HG03039 (cell line): ENCODE measurements at regions not wholly inside any gene's neighbourhood (a gene's known extent, or its start where the extent isn't known, plus 50 kb on each side); places are given as distances from the start of the nearest gene placed in this dataset.

Experiments used
- ATAC-seq: cut with Tn5 transposase; IDR thresholded peaks from one replicate; pipeline ENCODE4 v1.9.1; 2021; ENCODE audit warnings: mild to moderate bottlenecking, moderate library complexity; ENCODE audit not compliant: unreplicated experiment

DNA sequence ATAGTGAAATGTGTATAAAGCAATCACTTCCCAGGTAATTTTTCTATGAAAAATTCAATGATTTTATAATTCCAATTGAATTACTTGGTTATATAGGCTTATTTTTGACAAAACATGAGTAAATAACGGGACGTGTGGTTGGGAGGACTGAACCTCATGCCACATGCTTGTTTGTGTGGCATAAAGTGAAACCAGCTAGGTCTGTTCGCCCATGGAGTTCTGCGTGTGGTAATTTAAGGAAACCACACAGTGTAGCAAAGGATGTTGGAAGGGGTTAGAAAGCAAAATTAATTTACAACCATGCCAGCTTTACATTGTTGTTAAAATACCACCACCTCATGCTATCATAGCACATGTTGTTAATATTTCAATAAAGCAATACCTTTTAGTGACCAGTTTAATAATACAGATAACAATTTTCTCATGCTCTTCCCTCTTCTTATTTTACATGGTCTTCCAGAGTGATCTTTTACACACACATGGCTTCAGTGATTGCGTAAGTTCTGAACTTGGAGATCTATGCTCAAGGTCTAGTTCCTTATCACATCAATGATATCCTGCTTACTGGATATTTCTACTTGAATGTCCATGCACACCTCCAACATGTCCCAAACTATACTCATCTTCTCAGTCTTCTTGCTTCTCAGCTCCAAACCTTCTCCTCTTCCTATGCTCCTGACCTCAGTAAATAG is 156.4 kb upstream of the ITGA4 start:
- no peak for ATAC-seq

DNA sequence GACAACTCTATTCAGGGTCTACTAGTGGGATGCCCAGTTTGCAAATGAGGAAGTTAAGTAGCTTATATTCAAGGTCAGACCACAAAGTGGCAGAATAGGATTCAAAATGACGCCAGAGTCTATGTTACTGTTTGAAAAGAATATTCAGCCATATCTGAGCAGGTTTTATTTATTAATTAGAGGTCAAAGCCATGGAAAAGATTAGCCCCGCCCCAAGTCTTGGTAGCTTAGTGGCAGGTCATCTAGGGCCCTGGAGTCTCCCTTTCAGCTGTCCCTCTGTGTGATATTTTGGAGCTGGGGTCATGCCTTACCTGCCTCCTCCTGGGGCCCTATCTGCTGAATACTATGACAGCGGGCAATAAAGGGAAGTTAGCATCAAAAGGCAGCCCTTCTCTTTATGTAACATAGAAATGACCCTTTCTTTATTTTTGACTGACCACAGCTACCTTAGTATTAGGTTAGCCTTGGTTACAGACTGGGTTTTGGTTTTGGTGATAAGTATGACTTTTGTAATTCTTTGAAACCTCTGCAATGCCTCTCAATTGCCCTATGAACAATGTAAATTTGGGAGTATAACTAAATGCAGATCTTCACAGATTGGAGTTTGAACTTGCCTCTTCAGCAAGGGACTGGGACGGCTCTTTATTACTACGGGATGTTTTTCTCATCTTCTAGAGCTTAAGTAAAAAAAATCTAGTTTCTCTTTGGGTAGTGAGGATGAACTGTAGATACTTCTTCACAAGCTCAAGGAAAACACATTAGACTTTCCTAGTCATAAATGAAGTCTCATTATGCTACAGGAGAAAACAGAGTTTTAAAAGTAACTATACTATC is 153.0 kb upstream of the ITGA4 start:
- no peak for ATAC-seq

DNA sequence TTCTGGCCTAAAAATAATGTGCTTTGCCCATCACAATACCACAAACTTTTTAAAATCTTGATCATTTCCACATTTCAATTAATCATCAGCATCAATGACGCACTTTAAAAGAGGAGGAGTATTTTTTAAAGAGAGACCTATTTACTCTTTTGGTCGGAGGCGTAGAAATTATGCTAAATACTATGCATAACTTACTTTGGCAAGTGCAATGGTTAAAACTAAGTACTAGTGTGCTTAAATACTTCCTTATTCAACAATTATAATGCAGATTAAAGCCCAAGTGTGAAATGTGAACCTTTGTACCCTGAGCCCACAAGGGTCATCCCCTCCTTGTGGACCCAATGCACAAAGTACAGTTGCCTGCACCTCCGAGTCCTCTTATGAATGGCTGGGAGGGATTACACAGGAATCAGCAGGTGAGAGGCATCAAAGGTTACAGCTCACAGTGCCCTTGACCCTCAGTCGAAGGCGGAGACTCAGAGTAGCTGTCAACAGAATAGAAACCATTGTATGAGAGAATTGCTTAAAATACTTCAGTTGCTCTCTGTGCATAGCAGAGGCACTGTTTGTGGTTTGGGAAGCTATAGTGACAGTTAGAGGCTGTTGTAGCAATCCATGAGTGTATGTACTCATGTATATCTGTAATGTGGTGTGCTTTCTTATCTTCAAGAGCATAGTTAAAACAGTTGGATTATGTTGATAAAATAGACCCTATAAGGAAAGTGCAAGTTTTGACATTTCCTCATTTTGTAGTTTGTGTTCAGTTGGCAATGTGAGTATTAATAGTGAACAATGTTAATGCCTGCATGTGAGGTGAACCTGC is 151.7 kb upstream of the ITGA4 start:
- peak; percentile 83 for ATAC-seq

DNA sequence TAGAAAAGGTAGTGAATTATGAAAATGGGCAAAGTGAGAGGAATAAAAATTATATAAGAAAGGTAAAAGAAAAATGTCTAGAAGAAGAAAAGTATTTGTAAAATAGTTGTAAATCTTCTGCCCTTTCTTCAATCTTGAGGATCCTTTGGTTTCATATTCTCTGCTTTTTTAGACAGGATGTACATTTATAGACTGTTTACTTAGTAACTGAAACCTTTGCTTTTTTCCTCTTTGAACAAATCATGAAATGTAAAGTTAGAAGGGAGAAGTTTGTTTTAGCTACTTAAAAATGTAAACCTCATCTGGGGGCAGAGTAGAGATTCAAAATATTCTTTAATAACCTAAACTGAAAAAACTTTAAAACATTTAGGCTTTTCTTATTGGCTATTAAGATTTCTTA is 150.4 kb upstream of the ITGA4 start:
- no peak for ATAC-seq

DNA sequence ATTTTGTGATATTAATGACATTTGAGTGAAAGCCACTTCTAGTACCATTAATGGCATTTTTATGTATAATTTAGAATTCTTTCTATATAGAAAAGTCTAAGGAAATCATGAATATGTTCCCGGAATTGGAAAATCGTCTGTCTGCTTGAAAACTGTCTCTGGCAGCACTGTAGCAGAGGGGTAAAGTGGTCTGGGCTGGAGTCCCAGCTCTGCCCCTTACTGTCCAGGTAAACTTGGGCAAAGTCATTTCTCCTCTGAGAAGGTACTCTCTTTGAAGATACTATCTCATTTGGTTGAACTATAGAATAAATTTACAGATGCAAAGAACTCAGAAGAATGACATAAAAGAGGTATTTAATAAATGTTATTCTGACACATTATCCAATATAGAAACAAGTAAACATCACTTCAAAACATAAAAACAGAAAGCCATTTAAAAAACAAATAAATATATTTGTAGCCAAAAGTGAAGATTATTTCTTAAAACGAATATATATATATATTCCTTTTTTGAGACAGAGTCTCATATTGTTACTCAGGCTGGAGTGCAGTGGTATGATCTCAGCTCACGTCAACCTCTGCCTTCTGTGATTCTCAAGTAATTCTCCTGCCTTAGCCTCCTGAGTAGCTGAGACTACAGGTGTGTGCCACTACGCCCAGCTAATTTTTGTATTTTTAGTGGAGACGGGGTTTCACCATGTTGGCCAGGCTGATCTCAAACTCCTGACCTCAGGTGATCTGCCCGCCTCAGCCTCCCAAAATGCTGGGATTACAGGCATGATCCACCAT is 149.8 kb upstream of the ITGA4 start:
- no peak for ATAC-seq

DNA sequence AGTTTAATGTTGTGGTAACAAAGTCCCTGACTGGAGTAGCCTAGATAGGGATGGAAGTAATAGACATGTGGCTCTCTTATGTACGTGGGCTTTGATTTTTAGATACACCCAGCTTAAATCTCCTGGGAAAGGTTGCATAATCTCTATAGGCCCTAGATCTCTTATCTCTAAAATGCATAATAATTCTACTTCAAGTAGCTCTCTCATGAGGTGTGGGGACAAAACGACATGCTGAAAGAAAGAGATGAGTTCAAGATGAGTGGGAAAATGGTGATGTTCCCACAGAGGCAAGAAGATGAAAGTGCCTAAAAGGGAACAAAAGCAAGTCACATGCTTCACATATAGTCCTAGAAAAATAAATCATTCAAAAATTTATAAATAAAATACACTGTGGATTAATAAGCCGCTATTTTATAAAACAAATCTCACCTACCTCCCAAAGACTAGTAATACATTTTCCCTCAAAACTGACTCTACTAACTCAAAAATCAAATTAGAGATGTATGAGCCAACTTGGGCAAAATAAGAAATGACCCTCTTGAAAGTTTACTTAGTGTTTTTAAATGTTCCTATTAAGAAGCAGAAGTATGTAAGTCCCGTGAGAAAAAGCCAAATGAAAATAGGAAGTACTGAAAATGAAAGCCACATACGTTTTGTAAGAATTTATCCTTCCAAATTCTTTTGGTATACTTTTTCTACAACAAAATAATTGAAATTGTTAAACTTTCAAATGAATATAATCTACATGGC is 148.2 kb upstream of the ITGA4 start:
- no peak for ATAC-seq

DNA sequence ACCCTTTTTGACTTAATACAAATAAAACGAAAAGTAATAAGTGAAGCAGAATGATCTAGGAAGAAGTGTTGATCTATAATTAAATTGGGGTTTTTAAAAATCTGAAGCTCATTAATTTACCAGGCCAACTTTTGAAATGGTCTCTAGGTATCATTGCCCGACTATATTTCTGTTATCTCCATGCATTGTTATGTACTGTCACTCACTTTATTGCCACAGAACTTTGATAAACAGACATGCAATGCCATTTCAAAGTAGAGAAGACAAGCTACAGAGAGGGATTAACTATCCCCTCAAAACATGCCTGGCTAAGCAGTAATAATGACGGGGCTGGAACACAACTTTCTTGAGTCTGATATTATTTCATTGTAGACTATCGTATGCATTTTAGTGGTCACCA is 147.6 kb upstream of the ITGA4 start:
- ATAC-seq = no peak

DNA sequence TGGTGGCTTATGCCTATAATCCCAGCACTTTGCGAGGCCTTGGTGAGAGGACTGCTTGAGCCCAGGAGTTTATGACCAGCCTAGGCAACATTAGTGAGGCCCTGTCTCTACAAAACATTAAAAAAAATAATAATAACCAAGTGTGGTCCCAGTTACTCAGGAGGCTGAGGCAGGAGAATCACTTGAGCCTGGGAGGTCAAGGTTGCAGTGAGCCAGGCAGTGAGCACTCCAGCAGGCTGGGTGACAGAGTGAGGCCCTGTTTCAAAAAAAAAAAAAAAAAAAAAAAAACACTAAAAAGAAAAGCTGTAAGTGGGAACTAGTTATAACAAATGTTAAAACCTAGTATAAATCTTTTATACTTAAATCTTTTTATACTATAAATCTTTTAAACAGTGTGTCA is 146.2 kb upstream of the ITGA4 start:
- ATAC-seq = no peak

DNA sequence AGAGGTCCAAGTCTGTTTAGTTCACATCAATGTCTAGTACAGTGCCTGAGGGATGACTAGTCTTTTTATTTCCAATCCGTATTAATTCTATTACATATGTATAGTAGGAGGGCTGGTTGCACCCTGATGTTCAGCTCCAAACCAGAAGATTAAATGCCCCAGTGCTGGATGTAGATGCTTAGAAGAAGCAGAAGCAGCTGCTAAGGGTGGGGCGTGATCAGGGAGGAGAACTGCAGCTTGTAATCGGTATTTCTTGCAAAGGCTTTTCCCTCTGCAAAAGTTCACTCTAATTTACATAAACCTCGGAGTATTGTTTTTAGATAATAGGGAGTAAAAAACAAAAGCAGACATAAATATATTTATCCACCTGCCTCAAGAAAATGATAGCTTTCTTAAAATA is 145.3 kb upstream of the ITGA4 start:
- ATAC-seq = peak; percentile 25

DNA sequence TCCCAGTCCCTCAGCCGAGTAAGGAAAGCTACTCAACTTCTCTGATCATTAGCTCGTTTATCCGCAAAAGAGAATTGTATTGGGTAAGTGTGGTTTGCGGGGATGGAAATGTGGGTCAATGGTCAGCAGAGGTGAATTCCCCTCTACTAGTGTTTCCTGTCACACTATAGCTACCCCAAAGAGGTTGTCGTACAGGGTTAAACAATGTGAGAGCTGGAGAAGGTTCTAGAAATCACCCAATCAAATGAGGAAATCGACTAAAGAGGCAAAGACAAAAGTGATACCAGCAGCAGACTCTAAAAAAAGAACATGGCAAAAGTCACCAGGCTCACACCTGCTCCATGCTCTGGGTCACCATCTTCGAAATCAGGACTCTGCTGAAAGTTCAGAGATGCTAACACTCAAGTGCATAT is 144.7 kb upstream of the ITGA4 start:
- peak; percentile 75 for ATAC-seq

DNA sequence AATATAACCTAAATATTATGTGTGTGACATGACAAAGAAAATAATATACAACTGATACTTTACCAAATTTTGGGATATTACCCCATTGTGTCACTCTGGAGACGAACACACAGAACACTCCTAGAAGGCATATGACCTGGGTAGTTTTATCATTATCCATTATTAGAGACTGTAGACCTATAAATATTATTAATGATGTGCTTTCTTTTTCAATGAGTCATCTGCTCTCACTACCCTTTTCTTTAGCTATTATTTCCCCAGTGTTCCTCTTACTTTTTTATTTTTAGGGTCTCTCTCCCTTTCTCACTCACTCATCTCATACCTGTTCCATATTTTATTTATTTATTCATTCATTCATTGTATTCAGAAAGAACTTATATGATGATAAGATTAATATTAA is 143.3 kb upstream of the ITGA4 start:
- no peak for ATAC-seq

DNA sequence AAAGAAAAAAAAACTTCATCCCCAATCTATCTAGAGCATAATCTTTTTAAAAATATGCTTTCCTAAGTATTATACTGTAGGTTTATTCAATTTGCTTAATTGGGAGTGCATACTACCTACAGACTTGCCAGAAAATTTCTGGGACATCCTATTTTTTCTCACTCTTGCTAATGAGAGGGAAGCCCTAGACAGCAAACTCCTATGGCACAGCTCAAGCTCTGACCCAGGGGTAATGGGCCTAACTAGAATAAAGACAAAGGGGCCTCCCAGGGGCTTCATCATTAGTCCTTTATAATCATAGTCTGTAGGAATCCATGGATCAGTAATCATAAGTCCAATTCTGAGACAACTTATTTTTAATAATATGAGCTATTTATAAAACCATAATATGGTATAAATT is 142.6 kb upstream of the ITGA4 start:
- no peak for ATAC-seq

DNA sequence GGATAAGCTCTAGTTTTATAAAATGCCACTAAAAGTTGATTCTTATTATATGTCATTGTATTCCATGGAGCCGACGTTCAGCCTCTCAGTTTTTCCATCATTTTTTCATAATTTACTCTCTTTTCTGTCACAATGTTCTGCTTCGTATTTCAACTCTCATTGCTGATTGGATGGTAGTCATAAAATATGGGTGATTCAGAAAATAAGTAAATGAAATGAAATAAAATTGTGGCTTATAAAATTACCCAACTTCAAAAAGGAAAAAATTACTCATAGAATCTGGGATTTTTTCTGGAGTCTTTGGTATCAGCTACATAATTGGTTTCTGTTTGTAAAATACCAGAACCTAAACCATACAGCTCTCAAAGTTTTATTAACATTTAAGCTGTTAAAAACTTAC is 139.7 kb upstream of the ITGA4 start:
- ATAC-seq = no peak

DNA sequence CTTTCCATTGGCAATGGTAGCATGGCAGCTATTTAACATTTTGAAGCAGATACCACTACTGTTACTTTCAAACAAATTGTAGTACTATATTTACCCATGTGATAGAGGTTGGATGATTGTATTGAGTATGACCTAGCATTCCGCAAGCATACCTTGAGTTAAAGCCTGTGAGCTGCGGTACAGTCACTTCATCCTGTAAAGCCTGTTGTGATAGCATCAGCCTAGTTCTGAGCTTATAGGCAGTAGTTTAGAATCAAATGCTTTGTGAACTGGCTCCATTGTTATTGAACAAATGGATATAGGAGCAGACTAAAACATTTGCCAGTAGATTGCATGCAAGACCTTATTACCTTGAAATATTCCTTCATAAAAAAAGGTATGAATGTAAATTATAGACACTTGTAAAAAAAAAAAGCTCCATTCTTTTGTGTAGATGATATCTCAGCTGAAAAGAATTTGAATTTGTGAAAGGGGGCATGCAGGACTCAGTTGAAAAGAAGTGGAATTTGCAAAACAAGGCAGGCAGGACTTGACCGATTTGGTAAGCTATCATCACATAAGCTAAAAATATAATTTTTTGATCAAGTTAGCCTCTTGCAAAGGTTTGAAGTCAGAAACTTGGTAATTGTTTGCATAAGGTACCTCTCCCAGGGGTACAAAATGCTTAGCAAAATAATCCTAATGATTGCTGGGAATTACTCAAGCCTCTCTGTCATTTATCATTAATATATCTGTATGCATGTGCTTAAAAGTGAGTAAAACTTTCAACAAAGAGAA is 138.5 kb upstream of the ITGA4 start:
- ATAC-seq = no peak

DNA sequence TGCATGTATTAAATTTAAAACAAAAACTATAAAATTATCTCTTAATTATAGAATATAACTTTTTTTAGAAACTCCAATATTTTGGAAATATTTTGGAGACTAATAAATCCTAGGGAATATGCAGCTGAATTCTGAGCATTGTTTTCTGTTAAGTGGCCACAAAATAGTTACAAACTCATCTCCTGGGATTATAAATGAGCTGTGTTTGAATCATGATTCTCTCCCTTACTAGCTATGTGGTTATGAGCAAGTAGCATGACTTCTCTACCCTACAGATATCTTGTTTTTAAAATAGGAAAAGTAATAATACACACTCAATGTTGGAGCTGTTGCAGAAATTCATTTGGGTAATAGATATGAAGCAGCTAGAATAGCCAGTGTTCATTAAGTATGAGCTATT is 137.9 kb upstream of the ITGA4 start:
- no peak for ATAC-seq

DNA sequence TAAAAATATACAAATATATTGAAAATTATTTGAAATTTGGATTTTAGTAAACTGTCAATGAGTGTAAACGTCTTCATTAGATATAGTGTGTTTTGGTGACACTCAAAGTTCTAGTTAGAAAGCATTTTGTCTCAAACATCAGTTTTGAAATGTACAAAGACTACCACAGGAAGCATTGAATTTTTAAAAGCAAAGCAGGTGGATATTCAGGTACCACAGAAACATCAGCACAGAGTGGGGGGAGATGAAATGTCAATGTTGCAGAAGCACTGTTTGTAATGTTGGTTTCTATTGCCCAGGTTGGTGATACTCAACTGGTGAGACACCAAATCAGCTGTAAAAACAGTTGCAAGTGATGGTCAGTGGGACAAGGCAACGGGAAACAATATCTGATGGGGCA is 136.5 kb upstream of the ITGA4 start:
- no peak for ATAC-seq

DNA sequence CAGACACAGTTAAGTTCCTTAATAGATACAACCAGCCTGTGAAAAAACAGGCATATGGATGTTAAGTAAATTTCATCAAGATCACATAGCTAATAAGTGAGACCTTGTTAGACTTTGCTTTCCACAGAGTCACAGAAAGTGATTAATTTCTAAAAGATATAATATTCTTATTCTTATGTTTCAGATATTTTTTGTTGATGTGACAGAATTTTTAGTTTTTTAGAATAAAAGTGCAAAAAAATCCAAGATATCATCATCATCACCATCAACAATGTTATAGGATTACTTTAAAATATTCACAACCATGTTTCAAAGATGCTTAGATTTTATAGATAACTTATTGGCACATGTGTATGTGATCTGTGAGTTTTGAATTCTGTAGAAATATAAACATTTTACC is 132.3 kb upstream of the ITGA4 start:
- ATAC-seq = no peak

DNA sequence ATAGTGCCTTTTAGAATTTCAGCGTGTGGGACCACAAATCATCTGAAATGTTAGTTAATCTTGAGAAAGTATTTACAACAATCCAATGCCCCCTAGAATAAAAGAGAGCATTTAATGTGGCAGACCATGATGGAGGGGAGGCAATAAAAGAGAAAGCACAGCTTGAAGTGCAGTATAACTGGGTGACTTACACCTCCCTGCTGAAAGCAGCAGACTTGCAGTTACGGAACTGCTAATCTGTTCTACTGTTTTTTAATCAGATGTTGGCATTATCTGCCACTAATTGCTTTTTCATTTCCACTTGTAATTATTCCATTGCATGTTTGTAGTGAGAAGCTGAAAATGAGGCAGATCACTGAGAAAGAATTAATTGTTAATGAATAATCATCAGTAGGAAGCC is 130.5 kb upstream of the ITGA4 start:
- ATAC-seq = no peak

DNA sequence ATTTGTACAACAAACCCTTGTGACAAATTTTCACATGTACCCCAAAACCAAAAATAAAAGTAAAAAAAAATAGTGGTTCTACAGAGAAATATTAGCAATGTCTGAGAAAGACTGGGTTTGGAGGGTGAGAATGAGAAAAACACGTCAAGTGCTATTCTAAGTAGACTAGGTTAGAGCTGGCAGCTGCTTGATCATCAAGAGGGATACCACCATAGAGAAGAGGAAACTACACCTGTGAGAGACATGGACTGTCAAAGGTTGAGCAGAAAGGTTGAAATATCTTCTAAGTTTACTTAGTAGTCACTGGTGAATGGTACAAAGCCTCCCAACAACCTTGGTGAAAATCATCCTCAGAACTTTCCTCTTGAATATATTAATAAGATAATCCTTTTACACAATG is 126.9 kb upstream of the ITGA4 start:
- ATAC-seq = no peak
